CD14-positive monocyte (primary cell): ENCODE measurements at regions not wholly inside any gene's neighbourhood (a gene's known extent, or its start where the extent isn't known, plus 50 kb on each side); places are given as distances from the start of the nearest gene placed in this dataset.

Source experiments
- DNase-seq, 3 donors: peaks; one replicate each; pipeline ENCODE4 v3.0.0-alpha.2; 2011 to 2022
- H2AFZ ChIP-seq: 2 replicates; pipeline ENCODE4 v1.6.0; 2012; ENCODE audit warnings: mild to moderate bottlenecking, low read depth, low read length, inconsistent platforms; ENCODE audit not compliant: insufficient read depth, poor library complexity, severe bottlenecking
- H3K27ac ChIP-seq, 2 donors: 1 replicate in 1 of 2; 2 replicates in 1 of 2; pipeline ENCODE4 v1.5.1; 2012 to 2013; ENCODE audit warnings: low read length in 2 of 2, control low read depth in 1 of 2, inconsistent platforms in 1 of 2, low read depth in 1 of 2, mild to moderate bottlenecking in 1 of 2
- H3K27me3 ChIP-seq, 2 donors: one replicate each; pipeline versions ENCODE4 v1.6.0 to v1.6.1; 2011 to 2013; ENCODE audit warnings: low read length in 2 of 2; ENCODE audit not compliant: control insufficient read depth in 2 of 2, insufficient read depth in 2 of 2
- H3K36me3 ChIP-seq, 2 donors: replicated peaks in 1 of 2; 1 replicate in 1 of 2; 2 replicates in 1 of 2; pipeline versions ENCODE4 v1.5.1 to v1.6.1; 2012 to 2013; ENCODE audit warnings: low read length in 2 of 2, control low read depth in 1 of 2, inconsistent platforms in 1 of 2, mild to moderate bottlenecking in 1 of 2; ENCODE audit not compliant: insufficient read depth in 2 of 2, control insufficient read depth in 1 of 2
- H3K4me1 ChIP-seq, 2 donors: 1 replicate in 1 of 2; 2 replicates in 1 of 2; pipeline versions ENCODE4 v1.5.1 to v1.6.1; 2012 to 2013; ENCODE audit warnings: low read length in 2 of 2, control low read depth in 1 of 2, inconsistent platforms in 1 of 2, mild to moderate bottlenecking in 1 of 2, moderate library complexity in 1 of 2; ENCODE audit not compliant: insufficient read depth in 2 of 2, control insufficient read depth in 1 of 2
- H3K4me2 ChIP-seq: replicated peaks from 2 replicates; pipeline ENCODE3; 2012; ENCODE audit warnings: low read length, moderate library complexity, mild to moderate bottlenecking; ENCODE audit not compliant: poor library complexity, severe bottlenecking; ENCODE audit errors: extremely low read depth
- H3K4me3 ChIP-seq, 3 experiments: fragments of 200-600 bp in 1 of 3; sonication (generic) in 1 of 3; replicated peaks in 1 of 3; 1 replicate in 2 of 3; 2 replicates in 1 of 3; pipeline ENCODE4 v1.5.1; 2011 to 2013; ENCODE audit warnings: low read length in 3 of 3, mild to moderate bottlenecking in 3 of 3, control low read depth in 2 of 3, low read depth in 2 of 3, inconsistent platforms in 1 of 3, moderate library complexity in 1 of 3
- H3K79me2 ChIP-seq: 2 replicates; pipeline ENCODE4 v1.6.0; 2012; ENCODE audit warnings: mild to moderate bottlenecking, control low read depth, inconsistent platforms, low read length, moderate library complexity; ENCODE audit not compliant: insufficient read depth
- H3K9ac ChIP-seq: 2 replicates; pipeline ENCODE4 v1.6.0; 2017; ENCODE audit warnings: low read length, mild to moderate bottlenecking; ENCODE audit not compliant: insufficient read depth, poor library complexity, severe bottlenecking
- H3K9me3 ChIP-seq, 2 donors: replicated peaks in 1 of 2; 1 replicate in 1 of 2; 2 replicates in 1 of 2; pipeline versions ENCODE4 v1.5.1 to v1.6.1; 2012 to 2013; ENCODE audit warnings: low read length in 2 of 2, control low read depth in 1 of 2; ENCODE audit not compliant: control insufficient read depth in 1 of 2, insufficient read depth in 1 of 2
- H4K20me1 ChIP-seq: 2 replicates; pipeline ENCODE4 v1.6.0; 2012; ENCODE audit warnings: mild to moderate bottlenecking, low read length, control low read depth, moderate library complexity; ENCODE audit not compliant: insufficient read depth
- H3K27ac Mint-ChIP-seq, 7 donors: one replicate each; pipeline ENCODE4 v1.8.0; 2020; ENCODE audit warnings: mild to moderate bottlenecking in 7 of 7, mixed read lengths in 7 of 7, moderate library complexity in 6 of 7, inconsistent platforms in 2 of 7
- H3K27me3 Mint-ChIP-seq, 3 donors: one replicate each; pipeline ENCODE4 v1.8.0; 2021 to 2022; ENCODE audit warnings: low read depth in 3 of 3, mild to moderate bottlenecking in 3 of 3, mixed read lengths in 3 of 3, moderate library complexity in 3 of 3, inconsistent platforms in 1 of 3
- H3K36me3 Mint-ChIP-seq, 2 donors: one replicate each; pipeline ENCODE4 v1.8.0; 2020; ENCODE audit warnings: mixed read lengths in 2 of 2, inconsistent platforms in 1 of 2, mild to moderate bottlenecking in 1 of 2
- H3K4me1 Mint-ChIP-seq: one replicate; pipeline ENCODE4 v1.8.0; 2020; ENCODE audit warnings: mild to moderate bottlenecking, mixed read lengths
- H3K4me3 Mint-ChIP-seq, 2 donors: one replicate each; pipeline ENCODE4 v1.8.0; 2020; ENCODE audit warnings: mild to moderate bottlenecking in 2 of 2, mixed read lengths in 2 of 2, moderate library complexity in 1 of 2
- H3K9me3 Mint-ChIP-seq, 7 donors: one replicate each; pipeline ENCODE4 v1.8.0; 2020 to 2022; ENCODE audit warnings: mixed read lengths in 7 of 7, mild to moderate bottlenecking in 6 of 7, moderate library complexity in 6 of 7, inconsistent platforms in 2 of 7
- WGBS: methylation state at CpG from one replicate; pipeline ENCODE4 v1.1.5; 2013; ENCODE audit warnings: missing lambda C conversion rate; ENCODE audit not compliant: insufficient coverage; 5-methylcytosine and 5-hydroxymethylcytosine counted together
- intact Hi-C, 2 donors: fragments of 100-400 bp; cut with micrococcal nuclease; formaldehyde crosslinking; loops; one replicate each; pipeline versions ENCODE4 v1.15.0 to v1.15.1; 2023
- TF ChIP-seq, protein P1 (sequence below): fragments of 200-600 bp; IDR thresholded peaks from one replicate; pipeline ENCODE4 v1.8.0; 2022; ENCODE audit warnings: antibody characterized with exemption, mild to moderate bottlenecking

DNA sequence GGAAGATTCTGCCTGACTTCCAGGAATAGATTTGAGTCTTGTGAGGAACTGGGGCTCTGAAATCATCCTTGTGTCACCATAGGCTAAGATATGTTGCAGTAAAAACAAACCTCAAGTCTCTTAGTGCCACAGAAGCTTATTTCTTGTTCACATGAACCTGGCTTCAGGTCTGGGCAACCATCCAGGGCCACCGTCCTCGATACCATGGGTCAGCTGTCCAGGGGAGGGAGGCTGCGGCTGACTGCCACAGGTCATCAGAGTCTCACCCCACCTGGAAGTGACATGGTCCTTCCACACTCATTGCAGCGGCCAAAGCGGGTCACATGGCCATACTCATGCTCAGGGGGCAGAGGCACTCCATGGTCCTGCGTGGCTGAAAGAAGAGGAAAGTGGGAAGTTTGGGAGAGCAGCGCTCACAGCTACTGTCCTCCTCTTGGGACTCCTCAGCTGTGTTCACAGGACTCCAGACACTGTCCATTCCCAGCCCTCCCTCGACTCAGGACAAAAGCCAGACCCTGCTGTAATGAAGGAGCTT, 284.5 kb downstream of the CBLN1 start:
- H2AFZ ChIP-seq = no peak overlapping the region
- no peak for DNase-seq
- no peak overlapping the region for H3K9ac ChIP-seq
- H3K27me3 Mint-ChIP-seq = peaks cover 1 to 3% (median 3%) of the 10 kb centered on the region in 3 donors
- intact Hi-C loops = no loop called here
- H3K27ac ChIP-seq = no peak overlapping the region
- H3K4me3 ChIP-seq = no peak overlapping the region
- 92% methylated on average over 5 of the region's 8 CpGs for WGBS
- no peaks in the 10 kb centered on the region for H3K79me2 ChIP-seq
- no peak overlapping the region for H3K27ac Mint-ChIP-seq
- H3K4me1 Mint-ChIP-seq = no peaks in the 10 kb centered on the region
- no peak overlapping the region for H3K4me3 Mint-ChIP-seq
- no peaks in the 10 kb centered on the region for H3K36me3 Mint-ChIP-seq
- no peaks in the 10 kb centered on the region for H3K9me3 Mint-ChIP-seq
- TF ChIP-seq, protein P1, sequence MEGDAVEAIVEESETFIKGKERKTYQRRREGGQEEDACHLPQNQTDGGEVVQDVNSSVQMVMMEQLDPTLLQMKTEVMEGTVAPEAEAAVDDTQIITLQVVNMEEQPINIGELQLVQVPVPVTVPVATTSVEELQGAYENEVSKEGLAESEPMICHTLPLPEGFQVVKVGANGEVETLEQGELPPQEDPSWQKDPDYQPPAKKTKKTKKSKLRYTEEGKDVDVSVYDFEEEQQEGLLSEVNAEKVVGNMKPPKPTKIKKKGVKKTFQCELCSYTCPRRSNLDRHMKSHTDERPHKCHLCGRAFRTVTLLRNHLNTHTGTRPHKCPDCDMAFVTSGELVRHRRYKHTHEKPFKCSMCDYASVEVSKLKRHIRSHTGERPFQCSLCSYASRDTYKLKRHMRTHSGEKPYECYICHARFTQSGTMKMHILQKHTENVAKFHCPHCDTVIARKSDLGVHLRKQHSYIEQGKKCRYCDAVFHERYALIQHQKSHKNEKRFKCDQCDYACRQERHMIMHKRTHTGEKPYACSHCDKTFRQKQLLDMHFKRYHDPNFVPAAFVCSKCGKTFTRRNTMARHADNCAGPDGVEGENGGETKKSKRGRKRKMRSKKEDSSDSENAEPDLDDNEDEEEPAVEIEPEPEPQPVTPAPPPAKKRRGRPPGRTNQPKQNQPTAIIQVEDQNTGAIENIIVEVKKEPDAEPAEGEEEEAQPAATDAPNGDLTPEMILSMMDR = no peak
- H4K20me1 ChIP-seq = no peaks in the 10 kb centered on the region
- no peaks in the 10 kb centered on the region for H3K9me3 ChIP-seq
- no peaks in the 10 kb centered on the region for H3K36me3 ChIP-seq
- H3K4me1 ChIP-seq = no peaks in the 10 kb centered on the region
- H3K27me3 ChIP-seq = no peaks in the 10 kb centered on the region
- H3K4me2 ChIP-seq = no peak overlapping the region

DNA sequence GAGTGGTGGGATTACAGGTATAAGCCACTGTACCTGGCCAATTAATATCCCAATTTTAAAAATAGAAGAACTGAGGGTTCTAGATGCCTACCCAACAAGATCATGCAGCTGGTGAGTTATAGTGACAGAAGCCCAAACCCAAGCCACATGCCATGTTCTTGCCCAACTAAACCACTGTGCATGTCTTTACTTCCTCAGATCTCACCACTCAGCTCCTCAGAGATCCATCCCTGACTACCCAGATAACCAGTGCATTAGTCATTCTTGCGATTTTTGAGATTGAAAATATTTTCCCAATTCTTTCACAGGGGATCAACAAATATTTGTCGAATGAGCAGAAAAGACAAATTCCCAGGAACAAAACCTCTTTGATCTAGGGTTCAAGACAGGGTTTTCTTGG, 303.1 kb downstream of the CBLN1 start:
- Histone ChIP-seq H4K20me1 (no peaks in the 10 kb centered on the region), H3K27ac (no peak overlapping the region), H3K4me3 (no peak overlapping the region), H3K4me1 (no peaks in the 10 kb centered on the region), H3K27me3 (no peaks in the 10 kb centered on the region), H2AFZ (no peak overlapping the region), H3K36me3 (no peaks in the 10 kb centered on the region), H3K79me2 (no peaks in the 10 kb centered on the region), H3K9me3 (peaks cover 0 to 7% of the 10 kb centered on the region in 2 donors), H3K9ac (no peak overlapping the region), H3K4me2 (no peak overlapping the region)
- 80% methylated on average over 1 of the region's 2 CpGs for WGBS
- intact Hi-C loops = no loop called here
- DNase-seq = no peak
- TF ChIP-seq, protein P1 = no peak
- H3K27me3 Mint-ChIP-seq = no peaks in the 10 kb centered on the region
- H3K4me1 Mint-ChIP-seq = no peaks in the 10 kb centered on the region
- peaks cover 0 to 8% (median 3%) of the 10 kb centered on the region in 7 donors for H3K9me3 Mint-ChIP-seq
- H3K4me3 Mint-ChIP-seq = no peak overlapping the region
- H3K36me3 Mint-ChIP-seq = no peaks in the 10 kb centered on the region
- H3K27ac Mint-ChIP-seq = no peak overlapping the region
